ENCODE measurements at regions not wholly inside any gene's neighbourhood (a gene's known extent, or its start where the extent isn't known, plus 50 kb on each side); places are given as distances from the start of the nearest gene placed in this dataset.

GRCh38 chr2:234145511-234145910 is 95.0 kb downstream of the SPP2 start:
- no peaks in the 10 kb centered on the region for H3F3A ChIP-seq (ENCODE audit: insufficient read depth, low read length, poor library complexity, severe bottlenecking)

GRCh38 chr2:234145057-234145456 is 94.6 kb downstream of the SPP2 start:
- Histone ChIP-seq H3K9me2 (ENCODE audit: insufficient read depth, low read length) (no peaks in the 10 kb centered on the region), H3K4me2 (ENCODE audit: low read length) (no peak overlapping the region), H3K9me3 (ENCODE audit: low read length) (no peaks in the 10 kb centered on the region)
- TF ChIP-seq TAF1 (IDR thresholded peaks at IDR 0.05; ENCODE audit: low read depth) (no peak), EP300 (conservative IDR thresholded peaks at IDR 0.05; ENCODE audit: poor library complexity, severe bottlenecking) (no peak), RAD21 (conservative IDR thresholded peaks at IDR 0.05) (no peak), REST (IDR thresholded peaks at IDR 0.05; ENCODE audit: borderline replicate concordance) (no peak), CTCF (IDR thresholded peaks at IDR 0.05; ENCODE audit: poor library complexity, severe bottlenecking) (no peak), POLR2AphosphoS5 (IDR thresholded peaks at IDR 0.05) (no peak), MXI1 (conservative IDR thresholded peaks at IDR 0.05; ENCODE audit: poor library complexity, severe bottlenecking) (no peak)

More at GRCh38 chr2:234145511-234145910, 95.0 kb downstream of the SPP2 start:
- Histone ChIP-seq H3K9ac (ENCODE audit: low read length) (no peak overlapping the region), H4K20me1 (ENCODE audit: insufficient read depth) (no peaks in the 10 kb centered on the region), H3K4me2 (ENCODE audit: low read length) (no peak overlapping the region), H3K9me2 (ENCODE audit: insufficient read depth, low read length) (no peaks in the 10 kb centered on the region), H3K79me2 (replicated peaks; ENCODE audit: insufficient read depth, low read length) (no peaks in the 10 kb centered on the region), H3K27me3 (ENCODE audit: insufficient read depth, low read depth, low read length) (no peaks in the 10 kb centered on the region), H3K36me3 (ENCODE audit: insufficient read depth, low read length) (no peaks in the 10 kb centered on the region), H3K9me3 (ENCODE audit: low read length) (no peaks in the 10 kb centered on the region), H2AFZ (ENCODE audit: low read depth, low read length) (no peak overlapping the region), H3K27ac (ENCODE audit: low read length) (no peak overlapping the region), H3K4me3 (ENCODE audit: low read length) (no peak overlapping the region)
- TF ChIP-seq EP300 (conservative IDR thresholded peaks at IDR 0.05; ENCODE audit: poor library complexity, severe bottlenecking) (no peak), RAD21 (conservative IDR thresholded peaks at IDR 0.05) (no peak), TAF1 (IDR thresholded peaks at IDR 0.05; ENCODE audit: low read depth) (no peak), REST (IDR thresholded peaks at IDR 0.05; ENCODE audit: borderline replicate concordance) (no peak), CTCF (IDR thresholded peaks at IDR 0.05; ENCODE audit: poor library complexity, severe bottlenecking) (no peak), MXI1 (conservative IDR thresholded peaks at IDR 0.05; ENCODE audit: poor library complexity, severe bottlenecking) (no peak), EZH2 (IDR thresholded peaks at IDR 0.05; ENCODE audit: borderline replicate concordance, insufficient read depth, low read length, poor library complexity, severe bottlenecking) (no peak), SMC3 (conservative IDR thresholded peaks at IDR 0.05; ENCODE audit: poor library complexity) (no peak), POLR2AphosphoS5 (IDR thresholded peaks at IDR 0.05) (no peak)

More at GRCh38 chr2:234145057-234145456, 94.6 kb downstream of the SPP2 start:
- no peaks in the 10 kb centered on the region for H3F3A ChIP-seq (ENCODE audit: insufficient read depth, low read length, poor library complexity, severe bottlenecking)
- H3K27ac ChIP-seq (ENCODE audit: low read length) = no peak overlapping the region
- no peak overlapping the region for H3K9ac ChIP-seq (ENCODE audit: low read length)
- H3K4me3 ChIP-seq (ENCODE audit: low read length) = no peak overlapping the region
- no peaks in the 10 kb centered on the region for H3K27me3 ChIP-seq (ENCODE audit: insufficient read depth, low read depth, low read length)
- H4K20me1 ChIP-seq (ENCODE audit: insufficient read depth) = no peaks in the 10 kb centered on the region
- no peaks in the 10 kb centered on the region for H3K79me2 ChIP-seq (replicated peaks; ENCODE audit: insufficient read depth, low read length)
- H2AFZ ChIP-seq (ENCODE audit: low read depth, low read length) = no peak overlapping the region
- H3K36me3 ChIP-seq (ENCODE audit: insufficient read depth, low read length) = no peaks in the 10 kb centered on the region
